Retina (tissue), 1 donor: ENCODE measurements at regions not wholly inside any gene's neighbourhood (a gene's known extent, or its start where the extent isn't known, plus 50 kb on each side); places are given as distances from the start of the nearest gene placed in this dataset.
"Not testable (repeated sequence)": the region's sequence is repeated elsewhere in the genome, so short reads cannot be mapped to it uniquely, and the experiment has no call there.

ENCODE experiments used
- DNase-seq: peaks from one replicate; pipeline ENCODE4 v3.0.0-alpha.2; 2016

DNA sequence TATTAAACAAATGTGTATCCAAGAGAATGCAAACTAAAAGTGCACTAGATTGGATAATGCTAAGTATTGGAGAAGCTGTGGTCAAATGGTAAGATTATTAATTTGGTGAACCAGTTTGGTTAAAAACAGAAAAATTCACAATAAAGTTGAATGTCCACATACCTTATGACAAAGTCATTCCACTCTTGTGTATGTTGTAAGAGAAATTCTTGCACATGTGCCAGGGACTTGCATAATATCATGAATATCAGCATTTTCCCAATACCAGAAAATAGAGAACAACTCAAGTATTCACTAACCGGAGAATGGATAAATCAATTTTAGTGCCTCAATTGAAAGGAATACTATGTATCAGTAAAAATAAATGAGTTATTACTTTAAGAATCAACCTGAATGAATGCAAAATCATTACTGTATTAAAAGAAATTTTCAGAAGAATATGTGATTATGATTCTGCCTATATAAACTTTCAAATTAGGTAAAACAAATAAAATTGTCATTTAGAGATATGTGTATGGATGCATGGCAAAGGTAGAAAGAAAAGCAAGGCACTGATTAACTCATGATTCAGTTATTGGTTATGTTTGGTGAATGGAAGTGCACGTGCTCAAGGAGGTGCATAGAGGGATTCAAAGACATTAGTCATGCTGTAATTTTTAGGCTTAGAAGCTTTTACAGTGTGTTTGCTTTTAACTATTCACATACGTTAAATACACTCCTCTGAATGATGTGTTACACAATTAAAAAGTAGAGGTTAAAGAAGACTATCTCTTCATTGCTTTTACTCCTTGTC is 217.4 kb upstream of the KCNK2 start:
- DNase-seq = no peak

DNA sequence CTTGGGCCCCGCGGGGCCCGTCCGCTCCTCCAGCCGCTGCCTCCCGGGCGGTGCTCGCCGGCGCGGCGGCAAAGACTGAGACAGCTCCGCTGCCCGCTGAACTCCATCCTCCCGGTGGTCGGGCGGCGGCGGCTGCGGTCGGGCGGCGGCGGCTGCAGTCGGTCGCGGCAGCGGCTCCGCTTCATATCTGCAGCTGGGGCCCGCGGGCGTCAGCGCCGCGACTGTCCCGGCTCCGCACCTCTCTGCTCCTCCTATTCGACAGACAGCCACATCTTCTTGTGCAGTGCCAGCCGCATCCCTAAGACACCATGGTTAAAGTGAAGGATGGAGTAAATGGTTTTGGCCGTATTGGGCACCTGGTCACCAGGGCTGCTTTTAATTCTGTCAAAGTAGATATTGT is 212.1 kb upstream of the KCNK2 start:
- not testable (repeated sequence) for DNase-seq

DNA sequence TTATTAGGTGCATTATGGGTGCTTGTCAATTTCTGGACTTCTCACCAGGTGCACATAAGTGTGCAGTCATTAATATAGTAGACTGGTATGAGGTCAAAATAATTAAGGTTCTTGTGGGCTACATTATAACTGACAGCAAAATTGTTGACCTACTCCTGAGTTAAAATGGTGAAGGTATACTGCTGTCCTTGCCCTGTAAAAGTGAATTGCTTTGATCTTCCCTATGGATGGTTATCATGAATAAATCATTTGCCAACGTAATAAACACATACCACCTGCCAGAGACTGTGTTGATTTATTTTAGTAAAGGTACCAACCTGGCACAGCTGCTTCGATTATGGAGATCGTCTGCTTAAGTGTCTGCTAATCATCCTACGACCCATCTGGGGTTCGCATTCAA is 201.6 kb upstream of the KCNK2 start:
- no peak for DNase-seq

DNA sequence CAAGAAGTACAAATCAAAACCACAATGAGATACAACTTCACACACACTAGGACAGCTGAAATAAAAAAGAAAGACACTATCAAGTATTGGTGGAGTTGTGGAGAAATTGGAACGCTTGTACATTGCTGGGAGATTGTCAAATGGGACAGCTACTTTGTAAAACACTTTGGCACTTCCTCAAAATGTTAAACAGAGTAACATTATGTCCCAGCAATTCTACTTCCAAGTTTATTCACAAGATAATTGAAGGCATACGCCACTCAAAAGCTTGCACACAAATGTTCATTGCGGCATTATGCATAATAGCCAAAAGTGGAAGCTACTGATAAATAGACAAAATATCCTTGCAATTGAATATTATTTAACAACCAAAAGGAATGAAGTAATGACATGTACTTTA is 199.9 kb upstream of the KCNK2 start:
- DNase-seq = no peak

DNA sequence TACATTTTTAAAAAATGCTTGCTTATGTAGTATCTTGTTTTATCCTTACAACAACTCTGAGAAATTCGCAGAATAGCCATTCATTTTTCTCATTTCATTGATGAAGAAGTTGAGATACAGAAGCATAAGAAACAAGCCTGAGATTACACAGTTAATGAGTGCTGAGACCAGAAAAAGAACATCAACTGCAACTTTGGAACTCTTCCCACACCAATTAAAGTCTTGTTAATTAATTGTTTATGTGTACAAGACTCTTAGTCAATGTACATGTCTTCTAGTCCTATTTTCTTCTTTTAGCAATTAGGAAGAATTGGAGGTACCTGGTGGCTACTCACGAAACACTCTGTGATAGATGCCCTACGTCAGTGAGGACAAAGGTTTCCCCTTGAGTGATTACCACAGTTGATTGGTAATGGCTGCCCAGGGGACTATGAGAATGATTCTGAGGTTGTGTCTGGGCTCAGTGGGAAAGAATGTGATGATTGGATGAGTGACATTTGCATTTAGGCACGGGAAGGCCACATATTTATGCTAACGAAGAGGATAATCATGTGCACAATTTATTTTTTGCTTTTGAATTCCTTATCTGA is 187.4 kb upstream of the KCNK2 start:
- peak; percentile 71 for DNase-seq

DNA sequence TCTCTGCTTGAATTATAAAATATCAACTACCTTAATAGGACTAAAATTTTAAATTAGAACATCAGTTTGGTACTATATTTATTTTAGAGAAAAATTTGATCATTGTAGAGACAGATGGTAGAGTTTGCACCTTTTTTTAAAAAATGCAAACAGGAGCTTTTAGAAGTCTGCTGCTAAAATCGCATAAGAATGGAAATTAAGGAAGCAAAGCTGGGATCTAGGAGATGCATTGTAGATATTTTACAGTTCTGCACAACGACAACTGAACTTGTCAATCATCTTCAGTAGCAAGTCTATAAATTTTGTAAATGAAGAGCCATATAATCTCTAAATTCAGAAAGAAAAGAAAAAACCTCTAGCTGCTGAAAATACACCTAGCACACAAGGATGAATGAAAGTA is 185.6 kb upstream of the KCNK2 start:
- DNase-seq = no peak

- no peak for DNase-seq
Observed at GRCh38 chr1:214897581-214897980, 185.0 kb upstream of the KCNK2 start.

GRCh38 chr1:214898161-214898560 is 184.4 kb upstream of the KCNK2 start:
- DNase-seq = no peak

DNA sequence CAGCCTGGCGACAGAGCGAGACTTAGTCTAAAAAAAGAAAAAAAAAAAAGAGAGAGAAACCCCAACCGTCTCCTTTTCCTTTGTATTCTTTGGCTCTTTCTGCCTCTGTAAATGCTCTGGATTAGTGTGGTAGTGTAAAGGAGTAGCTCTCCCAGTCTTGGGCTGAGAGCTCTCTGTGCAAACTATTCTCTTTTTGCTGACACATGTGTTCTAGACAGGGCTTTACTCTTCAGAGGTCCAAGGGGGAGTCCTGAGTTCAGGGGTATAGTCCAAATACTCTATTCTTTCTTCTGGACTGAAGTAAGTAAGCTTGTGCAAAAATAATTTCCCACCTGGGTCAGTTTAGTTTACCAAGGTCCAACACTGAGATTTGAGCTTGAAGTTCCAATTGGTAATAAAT is 183.8 kb upstream of the KCNK2 start:
- DNase-seq = no peak

DNA sequence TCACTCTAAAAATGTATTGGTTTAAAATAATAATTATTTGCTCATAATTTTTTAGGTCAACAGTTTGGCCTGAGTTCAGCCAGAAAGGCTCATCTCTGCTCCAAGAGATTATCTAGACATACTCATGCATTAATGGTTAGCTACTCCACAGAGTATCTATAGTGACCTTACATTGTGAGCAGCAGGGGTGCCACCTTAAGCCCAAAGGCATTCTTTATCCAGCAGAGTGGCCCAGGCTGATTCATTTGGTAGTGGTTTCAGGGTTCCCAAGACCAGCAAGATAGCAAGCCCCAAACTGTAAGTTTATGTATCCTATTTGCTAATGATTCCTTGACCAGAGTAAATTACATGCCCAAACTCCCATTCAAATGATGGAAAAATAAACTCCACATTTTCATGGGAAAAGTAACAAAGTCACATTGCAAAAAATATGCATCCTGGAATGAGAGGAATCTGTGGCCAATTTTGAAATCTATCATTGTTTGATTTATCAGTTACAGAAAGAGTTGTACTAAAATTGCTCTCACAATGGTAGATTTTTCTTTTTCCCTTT is 182.6 kb upstream of the KCNK2 start:
- no peak for DNase-seq

- DNase-seq = no peak
Observed at GRCh38 chr1:214900590-214900989, 181.9 kb upstream of the KCNK2 start.

GRCh38 chr1:214901718-214902117 is 180.8 kb upstream of the KCNK2 start:
- DNase-seq = no peak

DNA sequence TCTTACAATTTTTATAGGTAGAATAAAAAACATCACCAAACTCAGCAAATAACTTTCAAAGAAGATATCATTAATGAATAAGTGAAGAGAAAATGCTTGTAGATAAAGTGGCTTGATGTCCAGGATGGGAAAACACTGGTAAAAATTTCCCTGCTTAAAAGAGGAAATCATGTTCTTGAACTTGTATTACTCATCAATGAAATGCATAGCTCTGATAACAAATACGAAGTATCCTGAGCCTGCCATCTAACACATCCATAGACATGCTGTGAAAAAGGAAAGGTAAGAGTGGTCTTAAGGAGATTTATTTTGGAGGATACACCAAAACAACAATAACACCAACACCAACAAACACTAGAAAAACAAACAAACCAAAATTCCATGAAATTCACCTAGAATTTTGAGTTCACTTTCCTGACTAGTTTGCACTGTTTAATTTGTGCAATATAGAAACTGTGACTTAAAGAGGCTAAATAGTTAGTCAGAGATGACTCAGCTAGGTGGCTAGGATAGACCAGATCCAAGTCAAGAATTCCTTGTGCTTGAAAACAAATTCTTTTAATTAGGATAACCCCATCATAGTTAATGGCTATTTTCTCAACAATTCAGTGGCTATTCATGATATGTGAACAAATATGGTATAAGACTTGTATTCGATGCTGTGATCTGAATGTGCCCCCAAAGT is 179.8 kb upstream of the KCNK2 start:
- no peak for DNase-seq

DNA sequence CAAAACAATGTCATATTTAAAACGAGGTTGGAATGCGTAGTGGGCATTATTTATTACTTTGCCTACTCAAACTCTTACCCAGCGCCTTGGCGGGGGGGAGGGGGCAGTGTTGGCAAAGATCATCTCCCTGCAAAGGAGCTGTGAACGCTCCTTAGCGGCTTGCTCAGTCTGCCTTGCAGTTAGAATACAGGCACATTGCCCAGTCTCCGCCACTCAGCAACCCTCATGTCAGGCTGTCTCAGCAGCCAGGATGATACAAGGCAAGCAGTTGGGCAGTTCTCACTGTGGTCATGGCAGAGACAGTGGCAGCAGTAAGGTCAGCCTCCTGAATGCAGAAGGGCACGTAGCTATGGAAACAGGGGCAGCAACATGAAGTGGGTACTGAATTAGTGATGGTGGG is 170.4 kb upstream of the KCNK2 start:
- no peak for DNase-seq

DNA sequence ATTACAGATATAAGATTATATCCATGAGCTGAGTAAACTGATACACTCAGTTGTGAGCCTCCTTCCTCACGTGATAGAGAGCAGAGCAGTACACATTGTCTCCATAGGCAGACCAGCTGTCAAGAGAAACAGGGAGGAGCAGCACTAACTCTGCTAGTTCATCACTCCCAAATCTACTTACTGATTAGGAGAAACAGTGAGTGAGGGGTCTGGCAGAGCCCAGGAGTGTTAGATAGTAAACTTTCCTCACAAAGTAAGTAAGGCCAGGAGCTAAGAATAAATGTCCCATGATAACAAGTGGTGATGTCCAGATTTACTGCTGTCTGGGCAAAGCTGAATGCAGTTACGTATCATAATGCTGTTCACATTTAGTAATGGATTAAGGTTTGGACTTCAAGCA is 168.6 kb upstream of the KCNK2 start:
- no peak for DNase-seq

- no peak for DNase-seq
Observed at GRCh38 chr1:214917081-214917635, 165.4 kb upstream of the KCNK2 start.

GRCh38 chr1:214918745-214919144 is 163.8 kb upstream of the KCNK2 start:
- no peak for DNase-seq

DNA sequence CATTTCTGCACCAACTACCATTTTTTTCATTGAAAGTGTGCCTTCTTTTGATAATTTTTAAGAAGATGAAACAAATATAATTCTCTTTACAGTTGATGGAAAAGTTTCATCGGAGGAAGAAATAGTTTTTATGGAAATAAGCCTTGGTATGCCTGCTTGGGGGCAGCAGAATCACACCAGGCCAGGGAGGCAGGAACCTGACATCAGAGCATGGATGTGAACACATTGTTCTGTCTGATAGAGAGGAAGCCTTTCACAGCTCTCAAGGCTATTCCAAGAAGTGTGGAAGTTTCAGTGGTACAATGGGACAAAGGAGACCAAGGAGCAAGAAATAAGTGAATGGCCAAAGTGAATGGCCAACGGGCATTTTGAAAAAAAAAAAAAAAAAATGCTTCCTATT is 162.2 kb upstream of the KCNK2 start:
- DNase-seq = no peak

GRCh38 chr1:214923278-214923915 is 159.1 kb upstream of the KCNK2 start:
- no peak for DNase-seq

- DNase-seq = no peak
Observed at GRCh38 chr1:214927796-214928195, 154.7 kb upstream of the KCNK2 start.

DNA sequence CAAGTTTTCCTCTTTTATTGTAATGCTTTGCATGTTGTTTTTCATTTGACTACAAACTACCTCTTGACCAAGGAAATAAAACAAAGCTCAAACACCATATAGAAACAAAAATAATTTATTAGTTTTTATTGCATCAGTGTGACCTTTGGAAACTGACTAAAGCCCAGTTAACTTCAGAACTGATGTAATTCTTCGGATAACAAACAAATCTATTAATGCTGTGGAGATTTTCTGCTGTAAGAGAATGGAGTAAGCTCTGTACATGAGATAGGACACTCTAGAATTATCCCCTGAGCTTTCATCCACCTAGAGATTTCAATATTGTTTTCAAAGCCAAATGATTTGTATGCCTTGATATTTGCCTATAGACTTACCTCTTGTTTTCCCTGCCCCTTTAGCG is 154.0 kb upstream of the KCNK2 start:
- no peak for DNase-seq

DNA sequence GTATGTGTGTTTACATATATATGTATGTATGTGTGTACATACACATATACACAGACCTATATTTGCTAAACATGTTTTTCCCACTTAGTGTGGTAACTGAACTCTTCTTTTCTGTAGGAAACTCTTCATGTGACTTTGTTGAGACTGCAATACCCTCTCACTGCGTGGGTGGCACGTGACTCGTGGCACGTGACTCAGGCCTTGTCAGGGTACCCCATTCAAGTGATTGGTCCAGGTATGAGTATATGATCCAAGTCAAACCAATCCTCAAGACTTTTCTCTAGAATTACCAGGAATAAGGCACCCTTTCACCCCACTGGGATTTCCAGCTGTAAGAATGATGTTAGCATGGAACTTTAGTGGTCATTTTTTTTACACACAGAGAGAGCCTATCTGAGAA is 149.2 kb upstream of the KCNK2 start:
- no peak for DNase-seq

DNA sequence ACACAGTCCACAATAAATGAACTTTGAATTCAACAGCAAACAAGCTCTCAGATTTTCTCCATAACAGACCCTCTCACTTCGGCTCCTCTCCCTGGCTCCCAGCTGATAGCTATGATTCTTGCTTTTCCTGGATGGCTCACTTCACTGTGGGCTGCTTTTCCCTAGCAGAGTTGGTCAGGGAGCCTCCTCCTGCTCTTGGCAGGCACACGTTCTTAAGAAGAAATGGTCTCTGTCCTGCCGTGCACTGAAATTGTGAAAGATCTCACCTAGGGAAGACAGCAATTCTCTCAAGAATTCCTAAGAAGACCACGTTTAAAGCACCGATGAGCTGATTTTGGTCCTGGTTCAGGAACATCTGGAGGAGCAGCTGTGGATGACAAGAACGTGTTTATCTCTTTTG is 148.5 kb upstream of the KCNK2 start:
- DNase-seq = no peak
